SK-N-SH (cell line): ENCODE measurements at regions not wholly inside any gene's neighbourhood (a gene's known extent, or its start where the extent isn't known, plus 50 kb on each side); places are given as distances from the start of the nearest gene placed in this dataset.

Experiments used
- CTCF ChIA-PET: fragments of 300-600, 350-600 bp; formaldehyde crosslinking; extraction: SDS; loops from one replicate; lab custom pipeline; 2021; lab: Yijun Ruan, JAX
- POLR2A ChIA-PET: fragments of 350-600 bp; sonication (Branson Sonifier 250); formaldehyde crosslinking; extraction: SDS; loops from one replicate; lab custom pipeline; 2020; ENCODE audit warnings: antibody characterized with exemption, inconsistent platforms; lab: Yijun Ruan, JAX
- DNase-seq: peaks from one replicate; pipeline ENCODE4 v3.0.0; 2012
- H2AFZ ChIP-seq: fragments of 200-600 bp; sonication (generic); 2 replicates; pipeline ENCODE4 v1.8.1; 2016; ENCODE audit warnings: antibody characterized with exemption, mild to moderate bottlenecking, low read depth
- H3F3A ChIP-seq: fragments of 200-600 bp; sonication (generic); replicated peaks from 2 replicates; pipeline ENCODE3; 2016; ENCODE audit warnings: antibody characterized with exemption, mild to moderate bottlenecking; ENCODE audit not compliant: insufficient read depth
- H3K27ac ChIP-seq, 2 experiments: fragments of 200-500 bp in 1 of 2; fragments of 200-600 bp in 1 of 2; sonication (Bioruptor generic) in 1 of 2; sonication (generic), shearing (Covaris generic) in 1 of 2; 2 replicates each; pipeline versions ENCODE4 v1.5.1 to v1.6.1; 2014 to 2016; ENCODE audit warnings: low read depth in 2 of 2, inconsistent platforms in 1 of 2, low read length in 1 of 2, mild to moderate bottlenecking in 1 of 2, mixed read lengths in 1 of 2
- H3K27me3 ChIP-seq: fragments of 200-600 bp; sonication (generic), shearing (Covaris generic); 2 replicates; pipeline ENCODE4 v1.6.1; 2016; ENCODE audit warnings: mixed run types; ENCODE audit not compliant: insufficient read depth
- H3K36me3 ChIP-seq, 2 experiments: fragments of 200-500 bp in 1 of 2; fragments of 200-600 bp in 1 of 2; sonication (Bioruptor generic) in 1 of 2; sonication (generic) in 1 of 2; replicated peaks in 1 of 2; 2 replicates each; pipeline versions ENCODE3 to v1.5.1; 2014 to 2016; ENCODE audit warnings: low read length in 1 of 2, mild to moderate bottlenecking in 1 of 2; ENCODE audit not compliant: insufficient read depth in 2 of 2, control insufficient read depth in 1 of 2
- H3K4me1 ChIP-seq, 2 experiments: fragments of 200-500 bp in 1 of 2; fragments of 200-600 bp in 1 of 2; sonication (Bioruptor generic) in 1 of 2; sonication (generic), shearing (Covaris generic) in 1 of 2; 2 replicates each; pipeline versions ENCODE4 v1.5.1 to v1.6.1; 2014 to 2016; ENCODE audit warnings: low read depth in 1 of 2, low read length in 1 of 2, mixed run types in 1 of 2; ENCODE audit not compliant: insufficient read depth in 2 of 2, control insufficient read depth in 1 of 2
- H3K4me2 ChIP-seq: fragments of 200-600 bp; sonication (generic), shearing (Covaris generic); 2 replicates; pipeline ENCODE4 v1.6.1; 2017; ENCODE audit warnings: mixed run types
- H3K4me3 ChIP-seq, 2 experiments: fragments of 200-500 bp in 1 of 2; fragments of 200-600 bp in 1 of 2; sonication (Bioruptor generic) in 1 of 2; sonication (generic), shearing (Covaris generic) in 1 of 2; 2 replicates each; pipeline versions ENCODE4 v1.5.1 to v1.8.1; 2014 to 2016; ENCODE audit warnings: low read depth in 2 of 2, inconsistent platforms in 1 of 2, low read length in 1 of 2, mild to moderate bottlenecking in 1 of 2, mixed read lengths in 1 of 2, moderate library complexity in 1 of 2
- H3K79me2 ChIP-seq: fragments of 200-600 bp; sonication (generic); 2 replicates; pipeline ENCODE4 v1.8.1; 2017; ENCODE audit warnings: mild to moderate bottlenecking; ENCODE audit not compliant: insufficient read depth
- H3K9ac ChIP-seq: fragments of 200-600 bp; sonication (generic); 2 replicates; pipeline ENCODE4 v1.6.1; 2017; ENCODE audit warnings: mixed run types
- H3K9me2 ChIP-seq: fragments of 200-600 bp; sonication (generic); 2 replicates; pipeline ENCODE4 v1.6.1; 2017; ENCODE audit warnings: mixed run types
- H3K9me3 ChIP-seq: fragments of 200-600 bp; sonication (generic); 2 replicates; pipeline ENCODE4 v1.6.1; 2017; ENCODE audit warnings: mixed run types, mild to moderate bottlenecking, moderate library complexity
- H4K20me1 ChIP-seq: fragments of 200-600 bp; sonication (generic); 2 replicates; pipeline ENCODE4 v1.6.1; 2017; ENCODE audit warnings: mild to moderate bottlenecking, mixed run types; ENCODE audit not compliant: insufficient read depth
- CHD2 ChIP-seq: fragments of 150-350 bp; IDR thresholded peaks from 2 replicates; pipeline ENCODE4 v1.6.1; 2018; ENCODE audit warnings: low read length; ENCODE audit not compliant: partially characterized antibody
- ELF1 ChIP-seq: IDR thresholded peaks from 2 replicates; pipeline ENCODE4 v1.4.0; 2012
- EP300 ChIP-seq, 2 experiments: IDR thresholded peaks; 2 replicates each; pipeline versions ENCODE4 v1.4.0 to v1.6.1; 2012; ENCODE audit warnings: borderline replicate concordance in 1 of 2, low read depth in 1 of 2, low read length in 1 of 2
- EZH2phosphoT487 ChIP-seq: fragments of 200-600 bp; sonication (generic); IDR thresholded peaks from 2 replicates; pipeline ENCODE4 v1.6.1; 2017; ENCODE audit warnings: low read depth, mixed run types, mild to moderate bottlenecking, antibody characterized with exemption, moderate library complexity, borderline replicate concordance
- FOSL2 ChIP-seq: IDR thresholded peaks from 2 replicates; pipeline ENCODE4 v1.4.0; 2012; ENCODE audit warnings: low read depth, mild to moderate bottlenecking, moderate library complexity, borderline replicate concordance
- FOXJ3 ChIP-seq: sonication (generic); formaldehyde crosslinking; IDR thresholded peaks from 2 replicates; pipeline ENCODE4 v1.5.1; 2020; ENCODE audit warnings: mild to moderate bottlenecking, missing genetic modification reagents
- FOXM1 ChIP-seq: IDR thresholded peaks from 2 replicates; pipeline ENCODE4 v1.4.0; 2012; ENCODE audit warnings: low read depth, mild to moderate bottlenecking
- GABPA ChIP-seq: IDR thresholded peaks from 2 replicates; pipeline ENCODE4 v1.4.0; 2012; ENCODE audit warnings: low read depth, mild to moderate bottlenecking
- GATA2 ChIP-seq: sonication (generic); formaldehyde crosslinking; IDR thresholded peaks from 2 replicates; pipeline ENCODE4 v1.5.0; 2020; ENCODE audit warnings: mild to moderate bottlenecking, missing genetic modification reagents
- JUND ChIP-seq: IDR thresholded peaks from 2 replicates; pipeline ENCODE4 v1.4.0; 2012
- MAX ChIP-seq: IDR thresholded peaks from 2 replicates; pipeline ENCODE4 v1.4.0; 2012; ENCODE audit warnings: low read depth
- MEF2A ChIP-seq: IDR thresholded peaks from 2 replicates; pipeline ENCODE4 v1.4.0; 2012; ENCODE audit warnings: low read depth, borderline replicate concordance
- NFIC ChIP-seq: IDR thresholded peaks from 2 replicates; pipeline ENCODE4 v1.4.0; 2012; ENCODE audit warnings: borderline replicate concordance
- NRF1 ChIP-seq: IDR thresholded peaks from 2 replicates; pipeline ENCODE4 v1.6.1; 2012; ENCODE audit warnings: low read depth, mild to moderate bottlenecking, low read length
- PBX3 ChIP-seq: IDR thresholded peaks from 2 replicates; pipeline ENCODE4; 2012
- RAD21 ChIP-seq: IDR thresholded peaks from 2 replicates; pipeline ENCODE4 v1.6.1; 2012; ENCODE audit warnings: mild to moderate bottlenecking, low read length
- RCOR1 ChIP-seq: fragments of 150-350 bp; IDR thresholded peaks from 2 replicates; pipeline ENCODE4 v1.6.1; 2017; ENCODE audit warnings: antibody characterized with exemption, low read length
- RXRA ChIP-seq: IDR thresholded peaks from 2 replicates; pipeline ENCODE4 v1.4.0; 2012; ENCODE audit warnings: low read depth, mild to moderate bottlenecking, borderline replicate concordance
- SIN3A ChIP-seq: IDR thresholded peaks from 2 replicates; pipeline ENCODE4 v1.6.1; 2012; ENCODE audit warnings: low read depth, mild to moderate bottlenecking, low read length, moderate library complexity, borderline replicate concordance
- TAF1 ChIP-seq: IDR thresholded peaks from 2 replicates; pipeline ENCODE4 v1.6.1; 2012; ENCODE audit warnings: low read depth, mild to moderate bottlenecking, low read length, moderate library complexity, borderline replicate concordance
- TCF12 ChIP-seq: IDR thresholded peaks from 2 replicates; pipeline ENCODE4 v1.4.0; 2012
- USF1 ChIP-seq: IDR thresholded peaks from 2 replicates; pipeline ENCODE4 v1.4.0; 2012; ENCODE audit warnings: low read depth, borderline replicate concordance
- YY1 ChIP-seq: IDR thresholded peaks from 2 replicates; pipeline ENCODE4 v1.4.0; 2012; ENCODE audit warnings: low read depth, mild to moderate bottlenecking
- ZBTB33 ChIP-seq: IDR thresholded peaks from 2 replicates; pipeline ENCODE4 v1.4.0; 2012; ENCODE audit warnings: low read depth, borderline replicate concordance
- WGBS: methylation state at CpG from one replicate; pipeline ENCODE4 v1.1.6; 2017; ENCODE audit warnings: low lambda C conversion rate; 5-methylcytosine and 5-hydroxymethylcytosine counted together
- TF ChIP-seq, protein P1 (sequence below): IDR thresholded peaks from 2 replicates; pipeline ENCODE4 v1.6.1; 2012; ENCODE audit warnings: mild to moderate bottlenecking, low read depth, low read length, moderate library complexity
- TF ChIP-seq, protein P2 (sequence below): fragments of 150-350 bp; IDR thresholded peaks from 2 replicates; pipeline ENCODE4 v1.6.1; 2017; ENCODE audit warnings: antibody characterized with exemption, low read length, low read depth, borderline replicate concordance

GRCh38 chr11:135008001-135008405 lies 596.0 kb upstream of the B3GAT1 start:
- Histone ChIP-seq H3K9ac (no peak overlapping the region), H3K4me2 (no peak overlapping the region), H2AFZ (no peak overlapping the region), H4K20me1 (no peaks in the 10 kb centered on the region), H3K27me3 (no peaks in the 10 kb centered on the region), H3K9me2 (no peaks in the 10 kb centered on the region), H3K4me3 (peak overlapping the region in 1 of 2 experiments; percentile 10; a peak in 1 of 4 replicates), H3K79me2 (no peaks in the 10 kb centered on the region), H3K9me3 (no peaks in the 10 kb centered on the region), H3K36me3 (no peaks in the 10 kb centered on the region), H3K27ac (peak overlapping the region in 1 of 2 experiments; percentile 97; a peak in 2 of 4 replicates), H3F3A (no peaks in the 10 kb centered on the region), H3K4me1 (peaks cover 0 to 50% of the 10 kb centered on the region in 2 experiments; a peak in 2 of 4 replicates)
- peak; percentile 43 for DNase-seq
- POLR2A ChIA-PET: no interaction called here
- WGBS: 2% methylated on average over 4 of the region's 4 CpGs
- TF ChIP-seq FOXJ3 (CRISPR knock-in tag): no peak
- TF ChIP-seq MAX: no peak
- TF ChIP-seq, protein P1, sequence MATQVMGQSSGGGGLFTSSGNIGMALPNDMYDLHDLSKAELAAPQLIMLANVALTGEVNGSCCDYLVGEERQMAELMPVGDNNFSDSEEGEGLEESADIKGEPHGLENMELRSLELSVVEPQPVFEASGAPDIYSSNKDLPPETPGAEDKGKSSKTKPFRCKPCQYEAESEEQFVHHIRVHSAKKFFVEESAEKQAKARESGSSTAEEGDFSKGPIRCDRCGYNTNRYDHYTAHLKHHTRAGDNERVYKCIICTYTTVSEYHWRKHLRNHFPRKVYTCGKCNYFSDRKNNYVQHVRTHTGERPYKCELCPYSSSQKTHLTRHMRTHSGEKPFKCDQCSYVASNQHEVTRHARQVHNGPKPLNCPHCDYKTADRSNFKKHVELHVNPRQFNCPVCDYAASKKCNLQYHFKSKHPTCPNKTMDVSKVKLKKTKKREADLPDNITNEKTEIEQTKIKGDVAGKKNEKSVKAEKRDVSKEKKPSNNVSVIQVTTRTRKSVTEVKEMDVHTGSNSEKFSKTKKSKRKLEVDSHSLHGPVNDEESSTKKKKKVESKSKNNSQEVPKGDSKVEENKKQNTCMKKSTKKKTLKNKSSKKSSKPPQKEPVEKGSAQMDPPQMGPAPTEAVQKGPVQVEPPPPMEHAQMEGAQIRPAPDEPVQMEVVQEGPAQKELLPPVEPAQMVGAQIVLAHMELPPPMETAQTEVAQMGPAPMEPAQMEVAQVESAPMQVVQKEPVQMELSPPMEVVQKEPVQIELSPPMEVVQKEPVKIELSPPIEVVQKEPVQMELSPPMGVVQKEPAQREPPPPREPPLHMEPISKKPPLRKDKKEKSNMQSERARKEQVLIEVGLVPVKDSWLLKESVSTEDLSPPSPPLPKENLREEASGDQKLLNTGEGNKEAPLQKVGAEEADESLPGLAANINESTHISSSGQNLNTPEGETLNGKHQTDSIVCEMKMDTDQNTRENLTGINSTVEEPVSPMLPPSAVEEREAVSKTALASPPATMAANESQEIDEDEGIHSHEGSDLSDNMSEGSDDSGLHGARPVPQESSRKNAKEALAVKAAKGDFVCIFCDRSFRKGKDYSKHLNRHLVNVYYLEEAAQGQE: no peak
- TF ChIP-seq MEF2A: no peak
- TF ChIP-seq JUND: no peak
- TF ChIP-seq USF1: no peak
- TF ChIP-seq FOSL2: no peak
- peak; percentile 34; the same call in 1 of the 2 replicates for TF ChIP-seq GATA2
- TF ChIP-seq, protein P2, sequence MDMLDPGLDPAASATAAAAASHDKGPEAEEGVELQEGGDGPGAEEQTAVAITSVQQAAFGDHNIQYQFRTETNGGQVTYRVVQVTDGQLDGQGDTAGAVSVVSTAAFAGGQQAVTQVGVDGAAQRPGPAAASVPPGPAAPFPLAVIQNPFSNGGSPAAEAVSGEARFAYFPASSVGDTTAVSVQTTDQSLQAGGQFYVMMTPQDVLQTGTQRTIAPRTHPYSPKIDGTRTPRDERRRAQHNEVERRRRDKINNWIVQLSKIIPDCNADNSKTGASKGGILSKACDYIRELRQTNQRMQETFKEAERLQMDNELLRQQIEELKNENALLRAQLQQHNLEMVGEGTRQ: no peak
- no peak for TF ChIP-seq GABPA
- no peak for TF ChIP-seq SIN3A
- TF ChIP-seq YY1: no peak
- no peak for TF ChIP-seq NRF1
- TF ChIP-seq RXRA: no peak
- TF ChIP-seq PBX3: no peak
- no peak for TF ChIP-seq EZH2phosphoT487
- TF ChIP-seq EP300 (IDR thresholded peaks at IDR 0.05; ENCODE audit: borderline replicate concordance in 1 of 2, low read depth in 1 of 2, low read length in 1 of 2): peak in 1 of 2 experiments; percentile 46; a peak in 1 of 4 replicates
- TF ChIP-seq NFIC: no peak
- no peak for TF ChIP-seq ZBTB33
- no peak for TF ChIP-seq ELF1
- no peak for TF ChIP-seq TCF12
- TF ChIP-seq RCOR1: peak; percentile 49; the same call in 1 of the 2 replicates
- no peak for TF ChIP-seq TAF1
- TF ChIP-seq CHD2: no peak
- no peak for TF ChIP-seq FOXM1
- TF ChIP-seq RAD21: no peak
- CTCF ChIA-PET: interaction anchor here (0.8 to 1.6 kb wide), 4 partner anchors 21 to 139 kb away, joined by 3 to 6 read pairs (median 4); no protein-coding TSS in a partner anchor
